ENCODE measurements at regions not wholly inside any gene's neighbourhood (a gene's known extent, or its start where the extent isn't known, plus 50 kb on each side); places are given as distances from the start of the nearest gene placed in this dataset.
"Not testable (repeated sequence)": the region's sequence is repeated elsewhere in the genome, so short reads cannot be mapped to it uniquely, and the experiment has no call there.

- H3K9me3 Mint-ChIP-seq (ENCODE audit: low read depth); H3K4me3 Mint-ChIP-seq (ENCODE audit: low read depth); H3K4me1 Mint-ChIP-seq (ENCODE audit: low read depth); H3K36me3 Mint-ChIP-seq (ENCODE audit: insufficient read depth); DNase-seq (ENCODE audit: low spot score, unreplicated experiment); H3K27ac Mint-ChIP-seq; H3K27me3 Mint-ChIP-seq: not testable (repeated sequence)
Observed at GRCh38 chr10:46740368-46740767, 161.4 kb downstream of the SYT15 start.

GRCh38 chr10:46749003-46749402 is 162.2 kb upstream of the PTPN20 start:
- H3K4me3 Mint-ChIP-seq (ENCODE audit: low read depth); H3K27me3 Mint-ChIP-seq; DNase-seq (ENCODE audit: low spot score, unreplicated experiment); H3K9me3 Mint-ChIP-seq (ENCODE audit: low read depth); H3K4me1 Mint-ChIP-seq (ENCODE audit: low read depth); H3K36me3 Mint-ChIP-seq (ENCODE audit: insufficient read depth); H3K27ac Mint-ChIP-seq: not testable (repeated sequence)

DNA sequence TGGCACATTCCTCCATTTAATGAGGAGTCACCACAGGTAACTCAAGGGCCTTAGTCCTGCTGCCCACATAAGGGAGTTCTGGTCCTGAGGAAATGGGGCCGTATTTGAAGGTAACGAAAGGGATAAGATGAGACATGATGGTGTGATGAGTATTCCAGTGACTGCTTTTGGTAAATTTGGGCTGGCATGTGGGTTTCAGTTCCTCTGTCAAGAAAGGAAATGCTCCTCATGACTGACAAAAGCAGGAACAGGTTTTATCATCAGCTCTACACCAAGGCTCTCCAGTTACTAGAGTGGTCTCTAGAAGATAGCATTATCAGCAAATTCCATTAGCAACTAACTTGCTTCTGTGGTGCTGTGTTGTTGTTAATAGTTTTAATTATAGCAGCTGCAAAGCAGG is 161.8 kb upstream of the PTPN20 start:
- not testable (repeated sequence) for H3K27me3 Mint-ChIP-seq; H3K4me1 Mint-ChIP-seq (ENCODE audit: low read depth); H3K4me3 Mint-ChIP-seq (ENCODE audit: low read depth); H3K27ac Mint-ChIP-seq; DNase-seq (ENCODE audit: low spot score, unreplicated experiment); H3K36me3 Mint-ChIP-seq (ENCODE audit: insufficient read depth); H3K9me3 Mint-ChIP-seq (ENCODE audit: low read depth)

GRCh38 chr10:46753763-46754162 is 157.5 kb upstream of the PTPN20 start:
- H3K27me3 Mint-ChIP-seq; H3K4me3 Mint-ChIP-seq (ENCODE audit: low read depth); H3K4me1 Mint-ChIP-seq (ENCODE audit: low read depth); H3K36me3 Mint-ChIP-seq (ENCODE audit: insufficient read depth); H3K27ac Mint-ChIP-seq; H3K9me3 Mint-ChIP-seq (ENCODE audit: low read depth); DNase-seq (ENCODE audit: low spot score, unreplicated experiment): not testable (repeated sequence)

DNA sequence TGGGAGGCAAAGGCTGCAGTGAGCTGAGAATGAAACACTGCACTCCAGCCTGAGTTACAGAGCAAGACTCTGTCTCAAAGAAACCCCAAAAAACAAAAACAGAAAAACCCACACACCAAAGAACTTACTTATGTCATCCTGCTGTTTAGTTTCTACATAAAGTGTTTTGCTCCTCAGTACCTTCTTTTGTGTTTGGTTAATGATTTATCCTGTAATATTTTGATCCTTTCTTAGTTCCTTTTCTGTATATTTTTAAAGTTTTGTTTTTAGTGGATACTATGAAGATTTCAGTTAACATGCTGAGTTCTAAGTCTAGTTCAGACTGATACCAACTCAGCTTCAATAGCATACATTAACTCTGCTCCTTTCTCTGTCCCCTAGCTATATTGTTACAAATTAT is 149.8 kb upstream of the PTPN20 start:
- not testable (repeated sequence) for H3K36me3 Mint-ChIP-seq (ENCODE audit: insufficient read depth); DNase-seq (ENCODE audit: low spot score, unreplicated experiment); H3K9me3 Mint-ChIP-seq (ENCODE audit: low read depth); H3K27me3 Mint-ChIP-seq; H3K4me3 Mint-ChIP-seq (ENCODE audit: low read depth); H3K27ac Mint-ChIP-seq; H3K4me1 Mint-ChIP-seq (ENCODE audit: low read depth)

DNA sequence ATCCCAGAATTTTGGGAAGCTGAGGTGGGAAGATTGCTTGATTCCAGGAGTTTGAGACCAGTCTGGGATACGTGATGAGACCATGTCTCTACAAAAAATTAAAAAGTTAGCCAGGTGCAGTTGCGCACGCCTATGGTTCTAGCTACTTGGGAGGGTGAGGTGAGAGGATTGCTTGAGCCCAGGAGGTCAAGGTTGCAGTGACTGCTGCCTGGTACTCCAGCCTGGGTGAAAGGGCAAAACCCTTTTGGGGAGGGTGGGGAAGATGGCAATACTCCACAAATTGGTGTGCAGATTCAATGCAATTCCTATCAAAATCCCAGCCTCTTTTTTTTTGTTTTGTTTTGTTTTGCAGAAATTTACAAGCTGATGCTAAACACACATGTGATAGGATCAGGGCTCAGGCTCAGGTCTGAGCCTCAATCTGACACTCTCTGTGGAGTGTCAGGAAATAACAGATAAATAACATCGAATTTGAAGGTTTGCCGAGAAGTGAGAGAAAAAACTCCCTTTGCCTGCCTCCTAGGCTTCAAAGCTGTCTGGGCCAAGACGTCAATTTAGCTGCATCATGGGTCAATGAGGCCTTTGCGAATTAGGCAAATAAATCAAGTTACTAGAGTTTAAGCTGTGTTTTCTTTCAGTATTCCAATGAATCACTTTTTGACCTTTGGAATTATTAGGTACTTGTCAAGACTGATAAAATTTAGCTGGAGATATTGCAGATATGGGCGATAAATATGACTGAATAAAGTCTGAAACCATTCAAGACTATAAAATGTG is 142.5 kb upstream of the PTPN20 start:
- H3K36me3 Mint-ChIP-seq (ENCODE audit: insufficient read depth); DNase-seq (ENCODE audit: low spot score, unreplicated experiment); H3K9me3 Mint-ChIP-seq (ENCODE audit: low read depth); H3K4me3 Mint-ChIP-seq (ENCODE audit: low read depth); H3K4me1 Mint-ChIP-seq (ENCODE audit: low read depth); H3K27ac Mint-ChIP-seq; H3K27me3 Mint-ChIP-seq: not testable (repeated sequence)

DNA sequence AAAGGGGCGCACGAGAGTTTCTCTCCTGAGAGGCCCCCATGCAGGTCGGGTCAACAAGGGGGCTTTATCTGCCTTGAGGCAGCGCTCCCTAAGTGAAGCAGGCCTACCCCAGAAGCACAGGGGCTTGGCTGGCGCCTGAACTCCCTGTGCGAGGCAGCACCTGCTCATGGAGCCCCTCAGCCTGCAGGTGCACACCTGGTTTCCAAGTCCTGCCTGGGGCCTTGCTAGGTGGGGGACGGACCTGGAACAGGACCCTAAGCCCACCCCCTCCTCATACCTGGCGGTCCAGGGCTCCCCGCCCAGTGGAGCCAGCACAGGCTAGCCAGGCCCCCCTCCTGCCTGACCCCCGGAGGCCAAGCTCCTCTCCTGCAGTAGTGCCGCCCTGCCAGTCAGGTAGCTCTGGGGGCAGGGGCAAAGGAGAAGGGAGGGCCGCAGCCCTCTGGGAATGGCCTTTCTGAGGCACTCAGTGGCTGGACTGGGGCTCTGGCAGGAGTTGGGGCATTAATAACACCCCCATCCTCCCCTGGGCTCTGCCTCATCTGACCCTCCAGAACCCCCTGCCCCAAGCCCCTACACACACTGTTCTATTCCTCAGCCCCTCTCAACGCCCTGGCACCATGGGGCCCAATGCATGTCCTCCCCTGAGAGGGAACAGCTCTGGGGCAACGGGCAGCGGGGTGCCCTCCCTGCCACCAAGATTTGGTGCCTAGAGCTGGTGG is 137.9 kb upstream of the PTPN20 start:
- H3K27ac Mint-ChIP-seq; DNase-seq (ENCODE audit: low spot score, unreplicated experiment); H3K4me1 Mint-ChIP-seq (ENCODE audit: low read depth); H3K4me3 Mint-ChIP-seq (ENCODE audit: low read depth); H3K9me3 Mint-ChIP-seq (ENCODE audit: low read depth); H3K36me3 Mint-ChIP-seq (ENCODE audit: insufficient read depth); H3K27me3 Mint-ChIP-seq: not testable (repeated sequence)

DNA sequence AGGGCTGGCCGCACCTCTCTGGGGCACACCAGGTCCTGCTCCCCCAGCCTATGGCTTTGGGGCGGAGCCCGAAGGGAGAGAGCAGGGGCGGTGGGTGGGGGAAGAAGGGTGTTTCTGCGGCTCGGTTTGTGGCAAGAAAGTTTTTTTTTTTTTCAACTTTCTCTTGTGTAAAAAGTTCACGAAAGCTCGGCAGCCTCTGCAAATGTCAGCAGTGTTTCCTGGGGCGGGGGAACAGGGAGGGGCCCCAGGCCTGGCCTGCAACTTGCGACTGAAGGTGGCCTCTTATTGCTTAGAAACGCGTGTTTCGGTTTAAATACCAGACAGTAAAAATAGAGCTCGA is 137.4 kb upstream of the PTPN20 start:
- not testable (repeated sequence) for H3K4me1 Mint-ChIP-seq (ENCODE audit: low read depth); H3K36me3 Mint-ChIP-seq (ENCODE audit: insufficient read depth); H3K9me3 Mint-ChIP-seq (ENCODE audit: low read depth); H3K4me3 Mint-ChIP-seq (ENCODE audit: low read depth); H3K27me3 Mint-ChIP-seq; DNase-seq (ENCODE audit: low spot score, unreplicated experiment); H3K27ac Mint-ChIP-seq

DNA sequence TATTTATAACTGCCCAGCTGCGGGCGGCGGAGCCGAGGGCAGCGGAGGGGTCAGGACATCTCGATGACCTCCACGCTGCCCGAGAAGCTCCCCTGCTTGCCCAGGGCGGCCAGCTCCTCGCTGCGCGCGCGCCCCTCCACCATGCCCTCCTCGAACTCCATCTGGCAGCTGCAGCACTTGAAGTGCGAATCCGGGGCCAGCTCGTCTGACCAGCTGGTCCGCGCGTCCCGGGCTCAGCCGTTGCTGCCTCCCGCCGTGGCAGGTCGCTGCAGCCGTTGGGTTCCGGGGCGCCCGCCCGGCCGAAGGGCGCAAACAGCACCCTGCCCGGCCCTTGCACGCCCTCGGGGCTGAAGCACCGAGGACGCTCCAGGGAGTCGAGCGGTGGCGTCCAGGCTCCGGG is 136.9 kb upstream of the PTPN20 start:
- not testable (repeated sequence) for H3K4me3 Mint-ChIP-seq (ENCODE audit: low read depth); H3K27me3 Mint-ChIP-seq; H3K4me1 Mint-ChIP-seq (ENCODE audit: low read depth); H3K9me3 Mint-ChIP-seq (ENCODE audit: low read depth); DNase-seq (ENCODE audit: low spot score, unreplicated experiment); H3K36me3 Mint-ChIP-seq (ENCODE audit: insufficient read depth); H3K27ac Mint-ChIP-seq

GRCh38 chr10:46774945-46775667 is 136.1 kb upstream of the PTPN20 start:
- DNase-seq (ENCODE audit: low spot score, unreplicated experiment); H3K27me3 Mint-ChIP-seq; H3K4me1 Mint-ChIP-seq (ENCODE audit: low read depth); H3K36me3 Mint-ChIP-seq (ENCODE audit: insufficient read depth); H3K9me3 Mint-ChIP-seq (ENCODE audit: low read depth); H3K27ac Mint-ChIP-seq; H3K4me3 Mint-ChIP-seq (ENCODE audit: low read depth): not testable (repeated sequence)

GRCh38 chr10:46775668-46776059 is 135.6 kb upstream of the PTPN20 start:
- not testable (repeated sequence) for H3K27me3 Mint-ChIP-seq; H3K4me1 Mint-ChIP-seq (ENCODE audit: low read depth); H3K9me3 Mint-ChIP-seq (ENCODE audit: low read depth); H3K36me3 Mint-ChIP-seq (ENCODE audit: insufficient read depth); DNase-seq (ENCODE audit: low spot score, unreplicated experiment); H3K27ac Mint-ChIP-seq; H3K4me3 Mint-ChIP-seq (ENCODE audit: low read depth)

- not testable (repeated sequence) for H3K4me1 Mint-ChIP-seq (ENCODE audit: low read depth); H3K27me3 Mint-ChIP-seq; H3K4me3 Mint-ChIP-seq (ENCODE audit: low read depth); DNase-seq (ENCODE audit: low spot score, unreplicated experiment); H3K9me3 Mint-ChIP-seq (ENCODE audit: low read depth); H3K36me3 Mint-ChIP-seq (ENCODE audit: insufficient read depth); H3K27ac Mint-ChIP-seq
Observed at GRCh38 chr10:46779571-46779970, 131.7 kb upstream of the PTPN20 start.

DNA sequence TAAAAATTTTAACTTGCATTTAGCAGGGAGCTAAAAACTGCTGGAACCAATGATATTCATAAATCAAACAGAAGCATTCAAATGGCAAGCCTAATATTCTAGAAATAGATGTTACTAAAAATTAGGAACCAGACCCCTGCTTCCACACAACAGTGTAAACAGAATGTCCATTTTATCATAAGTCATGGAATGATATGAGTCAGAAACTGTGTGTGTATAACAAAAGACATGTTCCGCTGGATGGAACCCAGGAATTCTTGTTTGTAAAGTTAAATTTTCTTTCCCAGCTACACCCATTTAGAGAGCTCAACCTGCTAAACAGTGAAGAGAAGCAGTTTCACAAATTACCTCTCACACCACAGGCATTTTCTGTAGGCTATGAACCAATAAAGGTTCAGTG is 131.1 kb upstream of the PTPN20 start:
- not testable (repeated sequence) for H3K9me3 Mint-ChIP-seq (ENCODE audit: low read depth); H3K4me1 Mint-ChIP-seq (ENCODE audit: low read depth); DNase-seq (ENCODE audit: low spot score, unreplicated experiment); H3K36me3 Mint-ChIP-seq (ENCODE audit: insufficient read depth); H3K4me3 Mint-ChIP-seq (ENCODE audit: low read depth); H3K27me3 Mint-ChIP-seq
- H3K27ac Mint-ChIP-seq: peak overlapping the region; percentile 41
